NCI-H1417 treated with DMSO at 0.1 percent for 48 hours (cell line): ENCODE measurements at regions not wholly inside any gene's neighbourhood (a gene's known extent, or its start where the extent isn't known, plus 50 kb on each side); places are given as distances from the start of the nearest gene placed in this dataset.
"Not testable (repeated sequence)": the region's sequence is repeated elsewhere in the genome, so short reads cannot be mapped to it uniquely, and the experiment has no call there.

Experiments used
- DNase-seq: peaks from one replicate; lab custom pipeline; 2025; lab: John Stamatoyannopoulos, UW

DNA sequence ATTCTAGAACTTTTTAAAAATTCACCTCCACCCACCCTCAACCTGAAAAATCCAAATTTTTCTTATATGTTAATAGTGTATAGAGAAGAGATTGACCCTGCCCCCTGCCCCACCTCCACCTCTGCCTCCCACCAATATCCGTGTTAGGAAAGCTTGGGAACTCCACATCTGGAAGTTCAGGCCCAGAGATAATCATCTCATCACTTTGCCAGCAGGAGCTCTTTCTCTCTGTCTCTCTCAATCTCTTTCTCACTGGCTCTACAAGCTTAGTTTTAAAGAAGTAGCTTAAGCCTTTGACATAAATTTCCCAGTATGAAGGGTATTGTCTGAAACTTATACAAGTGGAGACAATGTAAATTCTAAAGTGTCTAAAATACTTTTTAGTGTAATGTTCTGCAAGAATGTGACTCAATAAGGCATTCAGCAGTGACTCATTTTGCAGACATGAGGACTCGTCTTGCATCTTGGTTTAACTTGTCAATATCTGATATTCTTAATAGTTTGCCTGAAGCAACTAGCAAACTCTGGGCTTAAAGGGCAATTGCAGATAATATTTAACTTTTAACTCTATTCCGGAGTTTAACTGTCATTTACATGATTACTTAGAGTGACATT, 299.8 kb upstream of the EPHA3 start:
- DNase-seq, result no peak

- DNase-seq, result no peak
Measured at GRCh38 chr3:88809993-88810392, 297.4 kb upstream of the EPHA3 start.

GRCh38 chr3:88810455-88810854, 297.0 kb upstream of the EPHA3 start:
- no peak for DNase-seq

DNA sequence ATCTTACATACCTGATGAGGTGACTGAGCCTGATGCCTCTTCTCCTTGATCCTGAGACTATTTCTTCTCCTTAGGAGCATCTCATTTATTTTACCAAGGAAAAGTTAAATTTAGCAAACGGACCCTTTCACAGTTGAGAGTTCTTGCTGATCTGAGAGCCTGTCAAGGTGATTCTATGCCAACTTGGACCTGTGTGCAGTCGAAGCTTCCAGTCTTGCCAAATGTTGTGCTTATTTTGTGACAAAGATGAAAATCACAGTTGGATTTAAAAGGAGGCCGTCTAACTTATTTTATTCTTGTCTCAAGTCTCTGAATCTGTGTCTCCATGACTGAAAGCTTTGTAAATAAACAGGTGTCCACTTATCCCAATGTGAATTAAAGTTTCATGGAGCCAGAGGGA, 296.3 kb upstream of the EPHA3 start:
- DNase-seq, result no peak

GRCh38 chr3:88812576-88812975, 294.8 kb upstream of the EPHA3 start:
- no peak for DNase-seq

GRCh38 chr3:88816445-88816844, 291.0 kb upstream of the EPHA3 start:
- DNase-seq, result no peak

- no peak for DNase-seq
Measured at GRCh38 chr3:88824666-88825564, 282.5 kb upstream of the EPHA3 start.

DNA sequence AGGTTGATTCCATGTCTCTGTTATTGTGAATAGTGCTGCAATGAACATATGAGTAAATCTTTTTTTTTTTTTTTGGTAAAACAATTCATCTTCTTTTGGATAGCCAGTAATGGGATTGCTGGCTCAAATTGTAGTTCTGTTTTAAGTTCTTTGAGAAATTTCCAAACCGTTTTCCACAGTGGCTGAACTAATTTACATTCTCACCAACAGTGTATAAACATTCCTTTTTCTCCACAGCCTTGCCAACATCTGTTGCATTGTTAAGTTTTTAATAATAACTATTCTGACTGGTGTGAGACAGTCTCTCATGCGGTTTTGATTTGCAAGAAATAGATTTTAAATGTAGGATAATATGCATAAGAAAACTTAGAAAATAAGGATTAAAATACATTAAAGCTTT, 279.0 kb upstream of the EPHA3 start:
- DNase-seq, result no peak

- DNase-seq, result no peak
Measured at GRCh38 chr3:88852606-88853005, 254.8 kb upstream of the EPHA3 start.

- no peak for DNase-seq
Measured at GRCh38 chr3:88863196-88863595, 244.2 kb upstream of the EPHA3 start.

DNA sequence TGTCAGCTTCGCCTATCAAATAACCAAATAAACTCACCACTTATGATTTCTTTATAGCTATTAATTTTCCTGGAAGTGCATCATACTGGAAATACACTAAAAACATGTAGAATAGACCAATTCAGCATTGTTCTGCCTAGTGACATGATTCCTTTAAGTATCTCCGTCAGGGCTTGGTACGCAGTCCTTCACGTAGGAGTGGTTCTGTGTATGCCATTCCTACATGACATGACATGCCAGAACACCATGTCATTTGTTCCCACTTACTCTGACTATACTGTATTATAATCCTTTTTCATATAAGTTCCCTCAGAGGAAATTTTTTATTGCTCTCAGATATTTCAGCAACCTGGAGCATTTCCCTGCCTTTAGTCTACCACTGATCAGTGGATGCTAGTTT, 230.7 kb upstream of the EPHA3 start:
- DNase-seq, result no peak

GRCh38 chr3:88879905-88880304, 227.5 kb upstream of the EPHA3 start:
- DNase-seq, result no peak

DNA sequence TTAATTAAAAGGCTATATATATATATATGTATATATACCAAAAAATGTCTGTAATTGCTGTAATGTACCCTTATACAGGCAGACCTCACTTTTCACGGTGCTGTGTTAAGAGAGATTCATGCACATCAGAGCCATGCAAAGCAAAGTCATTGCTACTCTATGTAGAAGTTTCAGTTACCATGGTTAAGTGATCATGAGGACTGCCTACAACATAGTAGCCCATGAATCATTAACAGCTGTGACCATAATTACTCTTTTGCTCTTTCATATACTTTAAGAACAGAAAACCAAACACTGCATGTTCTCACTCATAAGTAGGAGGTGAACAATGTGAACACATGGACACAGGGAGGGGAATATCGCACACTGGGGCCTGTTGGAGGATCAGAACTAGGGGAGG, 225.3 kb upstream of the EPHA3 start:
- no peak for DNase-seq

DNA sequence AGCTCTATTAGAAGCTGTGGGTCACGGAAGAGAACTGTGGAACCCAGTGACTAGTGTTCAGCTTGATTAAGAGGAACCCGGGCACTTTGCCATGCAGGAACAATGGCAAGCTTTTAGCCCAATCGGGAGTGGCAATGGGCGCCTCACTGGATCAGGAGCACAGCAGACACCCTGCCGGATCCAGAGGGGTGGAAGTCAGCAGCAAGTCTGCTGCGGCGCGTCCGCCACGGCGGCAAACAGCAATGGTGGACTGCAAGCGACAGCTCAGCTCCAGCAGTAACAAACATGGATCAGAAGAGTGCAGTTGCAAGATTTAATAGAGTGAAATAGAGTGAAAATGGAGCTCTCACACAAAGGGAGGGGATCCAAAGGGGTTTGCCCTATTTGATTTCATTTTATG, 220.8 kb upstream of the EPHA3 start:
- DNase-seq, result not testable (repeated sequence)

GRCh38 chr3:88896026-88896425, 211.4 kb upstream of the EPHA3 start:
- no peak for DNase-seq

GRCh38 chr3:88912294-88912877, 195.0 kb upstream of the EPHA3 start:
- DNase-seq, result no peak

DNA sequence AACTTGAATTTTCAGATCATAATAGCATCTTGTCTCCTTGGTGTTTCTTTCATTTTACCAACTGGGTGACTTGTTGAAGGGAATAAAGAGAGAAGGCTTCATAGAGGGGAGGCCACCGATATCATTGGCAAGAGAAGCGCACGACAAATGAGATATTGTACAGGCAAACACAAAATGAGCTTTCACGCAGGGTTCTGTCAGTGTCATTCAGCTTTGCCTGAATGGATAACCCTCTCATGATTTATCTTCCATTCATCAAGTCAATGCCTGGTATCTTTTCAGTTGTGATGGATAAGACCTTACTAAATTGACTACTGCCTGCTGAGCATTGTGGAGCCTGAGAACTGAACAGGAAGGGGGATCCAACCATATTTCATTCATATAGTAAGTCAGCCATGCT, 188.6 kb upstream of the EPHA3 start:
- DNase-seq, result no peak

DNA sequence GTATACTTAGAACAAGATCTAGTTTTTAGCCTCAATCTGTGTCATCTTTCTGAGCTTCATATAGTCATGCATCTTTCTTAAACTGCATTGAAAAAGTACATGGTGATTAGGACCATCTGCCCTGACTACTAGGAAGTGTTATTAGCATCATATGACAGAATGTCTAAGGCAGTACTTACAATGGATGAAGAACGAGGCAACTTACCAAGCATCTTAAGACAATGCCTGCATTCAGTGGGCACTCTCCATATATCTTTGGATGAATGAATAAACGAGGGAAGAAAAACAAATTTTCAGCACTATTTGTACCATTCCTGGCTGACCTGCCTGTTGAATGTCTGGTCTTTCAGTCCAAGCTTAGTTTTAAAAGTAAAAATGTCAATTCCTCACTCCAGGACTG, 185.4 kb upstream of the EPHA3 start:
- DNase-seq, result no peak

DNA sequence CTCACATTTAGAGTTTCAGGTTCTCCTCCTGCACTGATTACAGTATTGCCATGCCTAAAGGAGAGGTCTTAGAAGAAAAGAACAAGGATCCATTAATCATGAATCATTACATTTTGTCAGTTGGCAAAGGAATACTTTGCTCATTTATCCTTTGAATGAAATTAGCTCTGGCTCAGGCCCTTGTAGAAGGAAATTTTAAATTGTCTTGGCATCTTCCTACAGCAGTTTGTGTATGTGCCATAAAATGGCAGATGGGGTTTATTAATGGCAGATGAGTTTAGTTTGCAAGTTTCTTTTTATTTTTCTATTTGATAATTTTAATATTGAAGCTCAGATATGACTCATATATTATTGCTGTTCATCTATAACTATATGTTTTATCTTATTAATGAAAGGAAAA, 181.2 kb upstream of the EPHA3 start:
- DNase-seq, result no peak

- no peak for DNase-seq
Measured at GRCh38 chr3:88930611-88931010, 176.8 kb upstream of the EPHA3 start.

- DNase-seq, result peak; percentile 68
Measured at GRCh38 chr3:88936831-88937230, 170.6 kb upstream of the EPHA3 start.

GRCh38 chr3:88940296-88940695, 167.1 kb upstream of the EPHA3 start:
- DNase-seq, result no peak

GRCh38 chr3:88947013-88947412, 160.4 kb upstream of the EPHA3 start:
- no peak for DNase-seq
